WI38 (cell line): ENCODE measurements at regions not wholly inside any gene's neighbourhood (a gene's known extent, or its start where the extent isn't known, plus 50 kb on each side); places are given as distances from the start of the nearest gene placed in this dataset.
"Not testable (repeated sequence)": the region's sequence is repeated elsewhere in the genome, so short reads cannot be mapped to it uniquely, and the experiment has no call there.

Source experiments
- H3K4me3 ChIP-seq: 2 replicates; pipeline ENCODE4 v1.5.1; 2011; ENCODE audit warnings: low read depth, mild to moderate bottlenecking, control low read depth, low read length
- TF ChIP-seq, protein P1 (sequence below): IDR thresholded peaks from 2 replicates; pipeline ENCODE4 v1.5.1; 2012; ENCODE audit warnings: low read depth, mild to moderate bottlenecking, control low read depth, low read length

DNA sequence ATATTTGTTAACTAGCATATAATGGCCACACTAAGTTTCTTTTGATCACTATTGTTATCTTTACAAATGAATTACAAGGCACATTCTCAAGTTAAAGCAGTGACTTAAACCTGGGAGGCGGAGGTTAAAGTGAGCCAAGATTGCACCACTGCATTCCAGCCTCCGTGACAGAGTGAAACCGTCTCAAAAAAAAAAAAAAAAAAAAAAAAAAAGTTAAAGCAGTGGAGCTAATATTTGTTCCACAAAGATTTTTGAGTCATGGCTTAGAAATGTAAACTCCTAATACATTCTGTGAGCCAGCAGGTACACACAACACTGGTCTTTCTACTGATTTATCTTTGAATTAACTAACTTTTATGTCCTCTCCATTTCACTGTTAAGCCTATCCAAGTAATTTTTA, 221.7 kb upstream of the HTR1E start:
- TF ChIP-seq, protein P1, sequence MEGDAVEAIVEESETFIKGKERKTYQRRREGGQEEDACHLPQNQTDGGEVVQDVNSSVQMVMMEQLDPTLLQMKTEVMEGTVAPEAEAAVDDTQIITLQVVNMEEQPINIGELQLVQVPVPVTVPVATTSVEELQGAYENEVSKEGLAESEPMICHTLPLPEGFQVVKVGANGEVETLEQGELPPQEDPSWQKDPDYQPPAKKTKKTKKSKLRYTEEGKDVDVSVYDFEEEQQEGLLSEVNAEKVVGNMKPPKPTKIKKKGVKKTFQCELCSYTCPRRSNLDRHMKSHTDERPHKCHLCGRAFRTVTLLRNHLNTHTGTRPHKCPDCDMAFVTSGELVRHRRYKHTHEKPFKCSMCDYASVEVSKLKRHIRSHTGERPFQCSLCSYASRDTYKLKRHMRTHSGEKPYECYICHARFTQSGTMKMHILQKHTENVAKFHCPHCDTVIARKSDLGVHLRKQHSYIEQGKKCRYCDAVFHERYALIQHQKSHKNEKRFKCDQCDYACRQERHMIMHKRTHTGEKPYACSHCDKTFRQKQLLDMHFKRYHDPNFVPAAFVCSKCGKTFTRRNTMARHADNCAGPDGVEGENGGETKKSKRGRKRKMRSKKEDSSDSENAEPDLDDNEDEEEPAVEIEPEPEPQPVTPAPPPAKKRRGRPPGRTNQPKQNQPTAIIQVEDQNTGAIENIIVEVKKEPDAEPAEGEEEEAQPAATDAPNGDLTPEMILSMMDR = no peak
- no peak overlapping the region for H3K4me3 ChIP-seq

DNA sequence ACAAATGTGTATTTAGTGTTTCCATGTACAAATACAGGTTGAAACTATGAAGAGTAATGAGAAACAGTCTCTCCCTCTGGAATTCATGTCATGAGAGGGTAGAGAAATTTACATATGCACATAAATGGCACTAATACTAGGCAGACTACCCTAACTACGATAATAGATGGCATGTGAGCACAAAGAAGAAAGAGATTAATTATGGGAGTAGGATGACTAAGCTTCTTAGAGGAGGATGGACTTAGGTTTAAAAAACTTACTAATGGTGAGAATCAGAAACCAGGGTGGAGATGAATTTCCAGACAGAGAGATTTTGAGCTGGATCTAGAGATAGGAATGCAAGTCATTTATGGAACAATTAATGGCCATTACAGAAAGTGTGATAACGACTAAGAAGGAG, 225.3 kb upstream of the HTR1E start:
- no peak overlapping the region for H3K4me3 ChIP-seq
- TF ChIP-seq, protein P1 = no peak

DNA sequence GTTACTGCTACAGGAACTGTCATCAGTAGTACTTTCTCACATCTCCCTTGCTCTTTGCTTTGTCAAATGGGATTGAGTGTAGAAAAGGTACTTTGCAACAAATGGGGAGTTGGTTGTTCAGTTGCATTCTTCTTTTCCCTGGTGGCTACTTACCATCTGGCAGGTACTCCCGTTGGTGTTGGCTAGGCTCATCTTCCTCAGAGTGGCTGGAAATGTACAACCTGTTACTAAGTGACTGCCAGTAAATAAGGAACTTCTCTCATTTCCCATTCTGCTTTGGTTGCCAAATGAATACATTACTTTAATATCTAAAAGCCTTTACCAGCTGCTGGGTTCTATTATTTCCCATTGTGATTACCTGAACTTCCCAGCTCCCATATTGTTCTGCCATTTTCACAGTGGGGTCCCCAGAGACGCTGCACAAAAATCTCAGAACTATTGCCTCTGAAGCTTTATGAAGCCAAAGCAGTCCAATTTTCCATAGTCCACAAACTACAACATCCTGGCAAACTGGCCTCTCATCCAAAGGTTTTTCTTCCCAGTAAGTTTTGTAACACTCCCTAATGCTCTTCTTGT, 229.7 kb upstream of the HTR1E start:
- TF ChIP-seq, protein P1 = no peak
- H3K4me3 ChIP-seq = no peak overlapping the region

DNA sequence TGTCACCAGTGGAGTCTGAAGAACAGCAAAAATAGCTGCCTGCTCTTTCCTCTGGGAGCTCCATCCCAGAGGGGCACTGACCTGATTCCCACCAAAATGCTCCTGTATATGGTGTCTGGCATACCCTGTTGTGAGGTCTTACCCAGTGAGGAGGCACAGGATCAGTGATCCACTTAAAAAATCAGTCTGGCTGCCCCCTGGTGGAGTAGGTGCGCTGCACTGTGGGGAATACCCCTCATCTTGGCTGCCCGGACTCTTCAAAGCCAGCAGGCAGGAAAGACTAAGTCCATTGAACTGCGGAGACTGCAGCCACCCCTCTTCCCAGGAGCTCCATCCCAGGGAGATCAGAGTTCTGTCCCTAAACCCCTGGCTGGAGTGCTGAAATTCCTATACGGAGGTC, 230.9 kb upstream of the HTR1E start:
- TF ChIP-seq, protein P1 = no peak
- H3K4me3 ChIP-seq = no peak overlapping the region

DNA sequence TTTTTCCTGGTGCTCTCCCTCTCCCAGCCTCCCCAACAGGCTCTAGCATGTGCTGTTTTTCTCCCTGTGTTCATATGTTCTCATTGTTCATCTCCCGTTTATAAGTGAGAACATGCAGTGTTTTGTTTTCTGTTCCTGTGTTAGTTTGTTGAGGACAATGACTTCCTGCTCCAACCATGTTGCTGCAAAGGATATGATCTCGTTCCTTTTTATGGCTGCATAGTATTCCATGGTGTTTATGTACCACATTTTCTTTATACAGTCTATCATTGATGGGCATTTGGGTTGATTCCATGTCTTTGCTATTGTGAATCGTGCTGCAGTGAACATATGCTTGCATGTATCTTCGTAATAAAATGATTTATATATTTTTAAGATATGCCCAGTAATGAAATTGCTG, 236.1 kb upstream of the HTR1E start:
- H3K4me3 ChIP-seq = not testable (repeated sequence)

DNA sequence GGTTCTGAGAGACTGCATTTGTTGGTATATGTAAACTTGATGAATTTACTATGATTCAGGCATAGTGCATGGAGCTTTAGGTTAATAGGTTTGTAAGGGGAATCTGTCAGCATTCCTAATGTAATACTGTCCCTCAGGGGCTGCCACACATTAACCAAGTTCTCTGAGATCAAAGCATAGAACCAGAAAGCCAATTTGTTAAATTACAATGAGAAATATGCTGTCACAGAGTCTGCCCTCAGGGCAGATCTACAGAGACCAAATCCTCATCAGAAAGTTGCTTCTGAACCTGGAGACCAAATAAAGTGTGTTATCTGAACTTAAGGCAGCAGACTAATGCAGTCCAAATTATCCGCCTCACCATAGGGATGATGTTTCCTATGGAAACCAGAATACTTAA, 250.8 kb upstream of the HTR1E start:
- TF ChIP-seq, protein P1 = no peak
- no peak overlapping the region for H3K4me3 ChIP-seq

DNA sequence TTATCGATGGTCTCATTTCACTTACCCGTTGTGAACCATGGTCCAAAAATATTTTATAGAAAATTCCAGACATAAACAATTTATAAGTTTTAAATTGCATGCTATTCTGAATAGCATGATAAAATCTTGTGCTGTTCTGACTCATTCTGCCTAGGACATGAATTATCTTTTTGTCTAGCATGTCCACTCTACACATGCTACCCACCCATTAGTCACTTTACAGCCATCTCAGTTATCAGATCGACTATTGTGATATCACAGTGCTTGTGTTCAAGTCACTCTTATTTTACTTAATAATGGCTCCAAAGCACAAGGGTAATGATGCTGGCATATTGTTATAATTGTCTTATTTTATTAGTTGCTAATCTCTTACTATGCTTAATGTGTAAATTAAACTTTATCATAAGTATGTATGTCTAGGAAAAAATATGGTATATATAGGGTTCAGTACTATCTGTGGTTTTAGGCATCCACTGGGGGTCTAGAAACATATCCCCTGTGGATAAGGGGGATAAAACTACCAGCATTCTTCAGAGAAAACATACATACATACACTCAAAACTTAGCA, 252.0 kb upstream of the HTR1E start:
- TF ChIP-seq, protein P1 = no peak
- H3K4me3 ChIP-seq = no peak overlapping the region
